Superior temporal gyrus (tissue), 1 donor: ENCODE measurements at regions not wholly inside any gene's neighbourhood (a gene's known extent, or its start where the extent isn't known, plus 50 kb on each side); places are given as distances from the start of the nearest gene placed in this dataset.

ENCODE experiments used
- DNase-seq: peaks from one replicate; pipeline ENCODE4 v3.0.0-alpha.2; 2016; ENCODE audit errors: extremely low spot score

GRCh38 chr5:20113931-20114330, 125.9 kb upstream of the CDH18 start:
- DNase-seq: no peak

GRCh38 chr5:20113031-20113715, 125.2 kb upstream of the CDH18 start:
- DNase-seq: no peak

- no peak for DNase-seq
Observed at GRCh38 chr5:20109326-20109725, 121.3 kb upstream of the CDH18 start.

- DNase-seq: no peak
Observed at GRCh38 chr5:20105915-20106314, 117.9 kb upstream of the CDH18 start.

- no peak for DNase-seq
Observed at GRCh38 chr5:20102293-20102692, 114.3 kb upstream of the CDH18 start.

GRCh38 chr5:20098694-20099093, 110.7 kb upstream of the CDH18 start:
- DNase-seq: no peak

GRCh38 chr5:20088361-20088760, 100.4 kb upstream of the CDH18 start:
- DNase-seq: no peak

- no peak for DNase-seq
Observed at GRCh38 chr5:20087299-20087698, 99.3 kb upstream of the CDH18 start.

GRCh38 chr5:20077186-20077585, 89.2 kb upstream of the CDH18 start:
- no peak for DNase-seq

- DNase-seq: no peak
Observed at GRCh38 chr5:20056933-20057332, 68.9 kb upstream of the CDH18 start.

GRCh38 chr5:20055301-20055700, 67.3 kb upstream of the CDH18 start:
- peak; percentile 24 for DNase-seq

- DNase-seq: no peak
Observed at GRCh38 chr5:20050262-20050661, 62.3 kb upstream of the CDH18 start.

- no peak for DNase-seq
Observed at GRCh38 chr5:20044460-20044859, 56.5 kb upstream of the CDH18 start.

- no peak for DNase-seq
Observed at GRCh38 chr5:20041326-20042274, 53.6 kb upstream of the CDH18 start.

GRCh38 chr5:20040901-20041300, 52.9 kb upstream of the CDH18 start:
- DNase-seq: no peak
